Tibial artery (tissue), 4 donors: ENCODE measurements at regions not wholly inside any gene's neighbourhood (a gene's known extent, or its start where the extent isn't known, plus 50 kb on each side); places are given as distances from the start of the nearest gene placed in this dataset.

Experiments
- DNase-seq, 2 donors: peaks; one replicate each; pipeline ENCODE4 v3.0.0-alpha.2; 2019
- H3K27ac ChIP-seq, 2 donors: fragments of 200-600 bp; sonication (generic) in 1 of 2; 1 replicate in 1 of 2; 2 replicates in 1 of 2; pipeline ENCODE4 v1.5.1; 2018 to 2019; ENCODE audit warnings: mild to moderate bottlenecking in 1 of 2
- H3K27me3 ChIP-seq, 2 donors: fragments of 200-600 bp; sonication (generic) in 1 of 2; one replicate each; pipeline versions ENCODE4 v1.5.1 to v1.6.0; 2016 to 2019
- H3K36me3 ChIP-seq, 3 donors: fragments of 200-600 bp; sonication (generic) in 2 of 3; one replicate each; pipeline ENCODE4 v1.5.1; 2016 to 2019; ENCODE audit warnings: mild to moderate bottlenecking in 2 of 3
- H3K4me1 ChIP-seq, 4 donors: fragments of 200-600 bp; sonication (generic) in 2 of 4; 1 replicate in 3 of 4; 2 replicates in 1 of 4; pipeline ENCODE4 v1.5.1; 2016 to 2019
- H3K4me3 ChIP-seq, 2 donors: fragments of 200-600 bp; sonication (generic) in 1 of 2; 1 replicate in 1 of 2; 2 replicates in 1 of 2; pipeline ENCODE4 v1.5.1; 2018 to 2019; ENCODE audit warnings: mild to moderate bottlenecking in 2 of 2
- H3K9me3 ChIP-seq, 3 donors: fragments of 200-600 bp; sonication (generic) in 1 of 3; one replicate each; pipeline ENCODE4 v1.5.1; 2016 to 2019
- CTCF ChIP-seq, 2 experiments: fragments of 200-600 bp in 1 of 2; fragments of 450-650 bp in 1 of 2; IDR thresholded peaks; one replicate each; pipeline ENCODE4 v1.5.1; 2017 to 2019; ENCODE audit warnings: antibody characterized with exemption in 2 of 2, mild to moderate bottlenecking in 1 of 2, moderate library complexity in 1 of 2
- intact Hi-C: fragments of 100-400 bp; cut with DNase I; formaldehyde crosslinking; loops from one replicate; pipeline ENCODE4 v1.15.0; 2023; ENCODE audit warnings: low total_unique reads

DNA sequence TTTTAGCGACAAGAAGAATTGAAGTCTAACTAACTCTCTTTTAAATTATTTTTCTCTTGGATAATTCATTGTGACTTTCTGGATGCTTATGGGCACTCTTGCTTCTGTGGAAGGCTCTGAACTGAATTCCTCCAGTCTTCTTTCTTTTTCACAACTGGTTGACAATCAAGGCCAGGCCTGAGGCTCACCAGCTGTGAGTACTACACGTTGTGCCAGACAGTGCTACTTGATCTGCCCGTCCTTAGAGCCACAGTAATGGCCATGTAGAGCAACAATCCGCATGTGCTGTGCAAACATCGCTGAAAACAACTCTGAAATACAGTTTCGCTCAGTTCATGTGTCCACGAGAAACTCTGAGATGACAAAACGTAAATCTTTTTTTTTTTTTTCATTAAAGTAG lies 1336.3 kb upstream of the AGA start:
- Histone ChIP-seq H3K36me3 (no peaks in the 10 kb centered on the region), H3K4me1 (no peaks in the 10 kb centered on the region), H3K27me3 (no peaks in the 10 kb centered on the region), H3K27ac (no peak overlapping the region), H3K4me3 (no peak overlapping the region), H3K9me3 (no peaks in the 10 kb centered on the region)
- no peak for TF ChIP-seq CTCF (IDR thresholded peaks at IDR 0.05)
- intact Hi-C loops: no loop called here
- DNase-seq: no peak

DNA sequence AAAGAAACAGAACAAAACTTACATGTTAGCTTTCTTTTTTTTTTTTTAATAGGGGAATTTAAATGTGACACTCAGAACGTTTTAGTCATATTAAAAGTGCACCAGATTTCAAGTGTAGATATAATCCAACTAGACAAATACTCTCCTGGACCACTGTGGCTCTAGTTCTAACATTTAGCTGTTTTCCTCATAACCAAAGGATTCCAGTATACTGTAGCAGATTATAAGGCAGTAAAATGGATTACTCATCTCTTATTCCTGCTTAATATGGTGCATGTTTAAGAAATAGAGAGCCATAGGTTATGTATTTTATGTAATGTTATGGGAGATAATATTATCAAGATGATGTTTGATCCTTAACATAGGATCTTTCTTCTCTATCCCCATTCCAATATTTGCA lies 1339.5 kb upstream of the AGA start:
- Histone ChIP-seq H3K4me3 (no peak overlapping the region), H3K27me3 (no peaks in the 10 kb centered on the region), H3K36me3 (no peaks in the 10 kb centered on the region), H3K4me1 (no peaks in the 10 kb centered on the region), H3K27ac (no peak overlapping the region), H3K9me3 (no peaks in the 10 kb centered on the region)
- TF ChIP-seq CTCF (IDR thresholded peaks at IDR 0.05): no peak
- DNase-seq: no peak
- intact Hi-C loops: no loop called here

DNA sequence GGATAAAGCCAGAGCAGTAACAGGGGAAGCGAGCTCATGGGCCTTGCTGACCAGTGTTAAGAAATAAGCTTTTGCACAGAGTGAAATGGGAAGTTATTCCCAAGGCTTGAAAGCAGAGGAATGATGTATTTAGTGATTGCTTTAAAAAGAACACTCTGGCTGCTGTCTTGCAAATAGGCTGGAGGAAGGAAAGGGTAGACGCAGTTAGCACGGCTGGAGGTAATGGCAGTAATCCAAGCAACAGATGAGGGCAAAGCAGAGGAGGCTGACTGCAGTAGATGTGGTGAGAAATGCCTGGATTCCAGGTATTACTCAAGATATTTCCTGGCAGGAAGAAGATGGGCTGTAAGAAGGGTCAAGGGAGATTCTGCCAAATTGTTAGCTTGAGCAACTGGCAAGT lies 1342.3 kb upstream of the AGA start:
- intact Hi-C loops: no loop called here
- Histone ChIP-seq H3K4me3 (no peak overlapping the region), H3K36me3 (no peaks in the 10 kb centered on the region), H3K4me1 (no peaks in the 10 kb centered on the region), H3K27ac (no peak overlapping the region), H3K9me3 (no peaks in the 10 kb centered on the region), H3K27me3 (no peaks in the 10 kb centered on the region)
- no peak for TF ChIP-seq CTCF (IDR thresholded peaks at IDR 0.05)
- DNase-seq: no peak

DNA sequence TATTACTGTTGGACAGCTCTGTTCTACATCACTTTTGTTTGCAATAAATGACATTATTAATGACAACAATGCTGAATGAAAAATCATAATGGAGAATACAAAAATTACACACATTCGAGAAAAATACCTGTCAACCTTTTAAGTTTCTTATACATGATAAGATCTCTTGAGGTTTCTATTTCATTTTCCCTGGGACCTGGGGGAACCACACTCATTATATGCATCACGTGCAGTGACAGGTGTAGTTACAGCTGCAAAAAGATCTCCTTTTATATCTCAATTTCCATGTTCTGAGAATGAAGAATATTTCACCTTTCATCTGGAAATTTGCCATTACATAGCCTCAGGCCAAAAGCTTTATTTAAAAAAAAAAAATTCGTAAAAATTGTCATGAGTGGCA lies 1347.0 kb upstream of the AGA start:
- no peak overlapping the region for H3K27ac ChIP-seq
- no peaks in the 10 kb centered on the region for H3K4me1 ChIP-seq
- H3K36me3 ChIP-seq: no peaks in the 10 kb centered on the region
- H3K9me3 ChIP-seq: no peaks in the 10 kb centered on the region
- no peak for TF ChIP-seq CTCF (IDR thresholded peaks at IDR 0.05)
- H3K4me3 ChIP-seq: no peak overlapping the region
- no peak for DNase-seq
- H3K27me3 ChIP-seq: no peaks in the 10 kb centered on the region
- intact Hi-C loops: no loop called here

DNA sequence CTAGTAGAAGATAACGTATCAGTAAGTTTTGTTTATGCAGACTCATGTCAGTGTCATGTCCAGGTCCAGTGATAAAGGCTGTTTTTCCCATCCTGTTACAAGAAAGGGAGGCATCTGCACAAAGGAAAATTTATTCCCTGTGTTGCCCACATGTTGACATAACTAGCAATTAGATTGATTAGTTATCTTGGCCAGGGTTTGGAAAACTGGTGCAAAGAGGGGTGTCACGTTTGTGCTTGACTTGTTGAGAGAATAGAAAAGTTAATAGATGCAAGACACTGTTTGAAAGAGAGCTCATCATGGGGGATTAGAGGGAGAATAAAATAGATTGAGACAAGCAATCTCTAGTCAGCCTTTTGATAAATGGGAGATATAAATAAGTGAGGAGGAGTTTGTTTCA lies 1357.0 kb upstream of the AGA start:
- intact Hi-C loops: no loop called here
- no peaks in the 10 kb centered on the region for H3K36me3 ChIP-seq
- no peak for TF ChIP-seq CTCF (IDR thresholded peaks at IDR 0.05)
- DNase-seq: no peak
- no peaks in the 10 kb centered on the region for H3K9me3 ChIP-seq
- no peak overlapping the region for H3K27ac ChIP-seq
- no peak overlapping the region for H3K4me3 ChIP-seq
- no peaks in the 10 kb centered on the region for H3K27me3 ChIP-seq
- no peaks in the 10 kb centered on the region for H3K4me1 ChIP-seq

GRCh38 chr4:178808106-178808505 lies 1365.9 kb upstream of the AGA start:
- Histone ChIP-seq H3K9me3 (no peaks in the 10 kb centered on the region), H3K4me3 (no peak overlapping the region), H3K27ac (no peak overlapping the region), H3K4me1 (no peaks in the 10 kb centered on the region), H3K27me3 (no peaks in the 10 kb centered on the region), H3K36me3 (no peaks in the 10 kb centered on the region)
- TF ChIP-seq CTCF (IDR thresholded peaks at IDR 0.05): no peak
- DNase-seq: no peak
- intact Hi-C loops: no loop called here
